Mesendoderm (in vitro differentiated cells): ENCODE measurements at regions not wholly inside any gene's neighbourhood (a gene's known extent, or its start where the extent isn't known, plus 50 kb on each side); places are given as distances from the start of the nearest gene placed in this dataset.

ENCODE experiments used
- DNase-seq: peaks from one replicate; pipeline ENCODE4 v3.0.0; 2013
- H2AK5ac ChIP-seq: 2 replicates; pipeline ENCODE4 v1.6.1; 2013; ENCODE audit warnings: low read length, inconsistent platforms
- H2BK120ac ChIP-seq: 2 replicates; pipeline ENCODE4 v1.6.1; 2013; ENCODE audit warnings: low read depth, mild to moderate bottlenecking, low read length, moderate library complexity, mixed read lengths
- H2BK15ac ChIP-seq: replicated peaks from 2 replicates; pipeline ENCODE4 v1.6.1; 2013; ENCODE audit warnings: low read depth, mild to moderate bottlenecking, moderate library complexity
- H2BK5ac ChIP-seq: 2 replicates; pipeline ENCODE4 v1.6.1; 2013; ENCODE audit warnings: low read length, inconsistent platforms
- H3K18ac ChIP-seq: 2 replicates; pipeline ENCODE4 v1.6.1; 2013; ENCODE audit warnings: mild to moderate bottlenecking, low read length, mixed read lengths
- H3K23ac ChIP-seq: one replicate; pipeline ENCODE4 v1.6.1; 2013; ENCODE audit warnings: low read length
- H3K27ac ChIP-seq: 2 replicates; pipeline ENCODE4 v1.5.1; 2013; ENCODE audit warnings: low read depth, mild to moderate bottlenecking, inconsistent platforms, low read length, moderate library complexity
- H3K27me3 ChIP-seq: 2 replicates; pipeline ENCODE4 v1.6.1; 2013; ENCODE audit warnings: low read length, control low read depth, mild to moderate bottlenecking, inconsistent platforms; ENCODE audit not compliant: insufficient read depth, poor library complexity
- H3K36me3 ChIP-seq: 2 replicates; pipeline ENCODE4 v1.6.1; 2013; ENCODE audit warnings: low read length, inconsistent platforms; ENCODE audit not compliant: control insufficient read depth, insufficient read depth
- H3K4ac ChIP-seq: one replicate; pipeline ENCODE4 v1.6.1; 2013; ENCODE audit warnings: low read depth, mild to moderate bottlenecking, low read length, moderate library complexity
- H3K4me1 ChIP-seq: 2 replicates; pipeline ENCODE4 v1.6.1; 2013; ENCODE audit warnings: low read depth, low read length, inconsistent platforms; ENCODE audit not compliant: control insufficient read depth
- H3K4me2 ChIP-seq: 2 replicates; pipeline ENCODE4 v1.6.1; 2013; ENCODE audit warnings: low read length
- H3K4me3 ChIP-seq: 2 replicates; pipeline ENCODE4 v1.5.1; 2013; ENCODE audit warnings: mild to moderate bottlenecking, low read length
- H3K56ac ChIP-seq: one replicate; pipeline ENCODE4 v1.6.1; 2013; ENCODE audit warnings: low read length
- H3K79me1 ChIP-seq: 2 replicates; pipeline ENCODE4 v1.6.1; 2013; ENCODE audit warnings: low read length, inconsistent platforms
- H3K79me2 ChIP-seq: 2 replicates; pipeline ENCODE4 v1.6.1; 2013; ENCODE audit warnings: mild to moderate bottlenecking, low read length; ENCODE audit not compliant: control insufficient read depth, insufficient read depth
- H3K9ac ChIP-seq: 2 replicates; pipeline ENCODE4 v1.6.1; 2013; ENCODE audit warnings: low read length, inconsistent platforms
- H4K5ac ChIP-seq: one replicate; pipeline ENCODE4 v1.6.1; 2013; ENCODE audit warnings: low read length
- H4K8ac ChIP-seq: one replicate; pipeline ENCODE4 v1.6.1; 2013; ENCODE audit warnings: low read depth, mild to moderate bottlenecking, control low read depth, low read length, moderate library complexity
- WGBS: extraction: QIAGEN DNeasy Blood & Tissue Kit; methylation state at CpG from one replicate; pipeline ENCODE4 v1.1.7; 2013; ENCODE audit warnings: low lambda C conversion rate, missing lambda C conversion rate; ENCODE audit not compliant: insufficient coverage; ENCODE audit errors: extremely low coverage; 5-methylcytosine and 5-hydroxymethylcytosine counted together

GRCh38 chr13:33999811-34000605, 182.1 kb downstream of the RFC3 start:
- WGBS, result no CpG with 5 or more reads among the region's 6 CpGs
- Histone ChIP-seq H3K56ac (no peak overlapping the region), H2BK15ac (no peak overlapping the region), H3K4me3 (no peak overlapping the region), H3K4ac (no peak overlapping the region), H3K23ac (no peak overlapping the region), H3K9ac (no peak overlapping the region), H2AK5ac (no peak overlapping the region), H3K79me1 (no peaks in the 10 kb centered on the region), H3K27me3 (no peaks in the 10 kb centered on the region), H3K18ac (no peak overlapping the region), H4K8ac (no peak overlapping the region), H3K4me2 (no peak overlapping the region), H3K4me1 (no peaks in the 10 kb centered on the region), H2BK120ac (no peak overlapping the region), H2BK5ac (no peak overlapping the region), H4K5ac (no peak overlapping the region), H3K36me3 (no peaks in the 10 kb centered on the region), H3K79me2 (no peaks in the 10 kb centered on the region), H3K27ac (no peak overlapping the region)
- no peak for DNase-seq

DNA sequence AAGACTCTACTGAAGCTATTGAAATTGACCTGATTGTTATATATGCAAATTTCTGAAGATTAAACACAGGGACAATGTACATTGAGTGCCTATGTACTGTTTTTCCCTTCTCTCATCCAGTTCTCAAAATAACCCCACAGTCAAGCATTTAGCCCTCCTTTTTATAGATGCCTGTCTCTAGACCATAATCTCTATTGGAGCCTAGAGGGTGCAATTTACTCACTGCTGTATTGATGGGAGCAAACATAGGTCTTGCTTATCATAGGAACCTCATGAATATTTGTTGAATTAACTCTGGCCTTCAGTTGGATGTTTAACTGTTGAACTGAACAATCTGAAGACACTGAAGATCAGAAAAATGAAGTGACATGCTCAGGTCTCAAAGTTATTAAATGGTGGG, 183.0 kb downstream of the RFC3 start:
- no peak overlapping the region for H3K27ac ChIP-seq
- H3K36me3 ChIP-seq, result no peaks in the 10 kb centered on the region
- no peak overlapping the region for H3K4me2 ChIP-seq
- no peak overlapping the region for H3K56ac ChIP-seq
- no peak overlapping the region for H2AK5ac ChIP-seq
- H2BK120ac ChIP-seq, result no peak overlapping the region
- no peak for DNase-seq
- H3K4me1 ChIP-seq, result no peaks in the 10 kb centered on the region
- no peak overlapping the region for H3K18ac ChIP-seq
- no peak overlapping the region for H3K23ac ChIP-seq
- no peak overlapping the region for H4K8ac ChIP-seq
- no peaks in the 10 kb centered on the region for H3K79me1 ChIP-seq
- H3K4ac ChIP-seq, result no peak overlapping the region
- H2BK15ac ChIP-seq, result no peak overlapping the region
- H3K4me3 ChIP-seq, result no peak overlapping the region
- no peaks in the 10 kb centered on the region for H3K79me2 ChIP-seq
- H2BK5ac ChIP-seq, result no peak overlapping the region
- H4K5ac ChIP-seq, result no peak overlapping the region
- H3K9ac ChIP-seq, result no peak overlapping the region
- no peaks in the 10 kb centered on the region for H3K27me3 ChIP-seq

GRCh38 chr13:34001389-34001788, 183.4 kb downstream of the RFC3 start:
- H3K18ac ChIP-seq, result no peak overlapping the region
- H2AK5ac ChIP-seq, result no peak overlapping the region
- no CpG with 5 or more reads among the region's 4 CpGs for WGBS
- H3K9ac ChIP-seq, result no peak overlapping the region
- DNase-seq, result no peak
- H3K4me1 ChIP-seq, result no peaks in the 10 kb centered on the region
- no peak overlapping the region for H3K4me2 ChIP-seq
- H3K79me1 ChIP-seq, result no peaks in the 10 kb centered on the region
- no peaks in the 10 kb centered on the region for H3K79me2 ChIP-seq
- no peak overlapping the region for H3K27ac ChIP-seq
- no peak overlapping the region for H4K8ac ChIP-seq
- no peaks in the 10 kb centered on the region for H3K27me3 ChIP-seq
- H3K4me3 ChIP-seq, result no peak overlapping the region
- no peak overlapping the region for H3K56ac ChIP-seq
- no peak overlapping the region for H3K23ac ChIP-seq
- H2BK15ac ChIP-seq, result no peak overlapping the region
- H2BK120ac ChIP-seq, result no peak overlapping the region
- no peak overlapping the region for H3K4ac ChIP-seq
- H3K36me3 ChIP-seq, result no peaks in the 10 kb centered on the region
- H2BK5ac ChIP-seq, result no peak overlapping the region
- no peak overlapping the region for H4K5ac ChIP-seq

DNA sequence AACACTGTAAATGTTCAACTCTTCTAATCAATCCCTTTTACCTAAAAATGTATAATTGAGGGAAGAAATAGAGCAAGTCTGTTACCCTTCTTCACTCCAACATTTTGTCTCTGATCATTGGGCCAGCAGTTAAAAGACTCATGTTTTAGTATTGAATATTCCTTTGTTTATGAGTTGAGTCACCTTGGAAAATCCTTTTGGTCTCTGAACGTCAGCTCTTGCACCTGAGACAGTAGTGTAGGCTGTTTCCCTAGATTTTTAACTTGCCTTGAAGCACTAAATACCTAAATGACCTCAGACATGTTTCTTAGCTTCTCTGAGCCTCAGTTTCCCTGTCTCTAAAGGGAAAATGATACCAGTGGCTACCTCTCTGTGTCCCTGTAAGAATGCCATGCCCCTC, 184.2 kb downstream of the RFC3 start:
- DNase-seq, result no peak
- WGBS, result no CpG with 5 or more reads among the region's 1 CpG
- H2BK5ac ChIP-seq, result no peak overlapping the region
- H3K18ac ChIP-seq, result no peak overlapping the region
- no peaks in the 10 kb centered on the region for H3K4me1 ChIP-seq
- no peak overlapping the region for H3K27ac ChIP-seq
- H3K4me3 ChIP-seq, result no peak overlapping the region
- H3K23ac ChIP-seq, result no peak overlapping the region
- H3K4me2 ChIP-seq, result no peak overlapping the region
- H3K56ac ChIP-seq, result no peak overlapping the region
- no peak overlapping the region for H2BK15ac ChIP-seq
- H3K36me3 ChIP-seq, result no peaks in the 10 kb centered on the region
- H4K8ac ChIP-seq, result no peak overlapping the region
- H4K5ac ChIP-seq, result no peak overlapping the region
- H3K79me2 ChIP-seq, result no peaks in the 10 kb centered on the region
- no peak overlapping the region for H2BK120ac ChIP-seq
- no peaks in the 10 kb centered on the region for H3K27me3 ChIP-seq
- H2AK5ac ChIP-seq, result no peak overlapping the region
- H3K9ac ChIP-seq, result no peak overlapping the region
- H3K79me1 ChIP-seq, result no peaks in the 10 kb centered on the region
- no peak overlapping the region for H3K4ac ChIP-seq

DNA sequence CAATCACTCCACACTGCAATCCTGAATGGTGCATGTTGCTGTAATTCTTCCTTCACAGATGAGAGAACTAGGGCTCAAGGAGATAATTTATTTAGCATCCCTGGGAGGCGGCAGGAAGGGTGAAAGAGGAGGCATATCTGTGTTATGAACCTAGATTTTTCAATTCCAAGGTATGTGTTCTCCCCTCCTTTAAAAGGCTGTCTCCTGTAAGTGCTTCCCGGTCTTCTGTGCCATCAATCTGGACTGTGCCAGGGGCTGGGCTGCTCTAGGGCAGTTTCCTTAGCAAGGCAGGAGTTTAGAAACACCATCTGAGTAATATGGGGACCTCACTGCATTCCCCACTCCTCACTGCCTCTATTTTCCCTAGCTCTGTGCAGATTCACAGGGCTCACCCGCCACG, 185.0 kb downstream of the RFC3 start:
- Histone ChIP-seq H4K5ac (no peak overlapping the region), H3K79me2 (no peaks in the 10 kb centered on the region), H3K56ac (no peak overlapping the region), H2BK15ac (no peak overlapping the region), H3K4me2 (no peak overlapping the region), H3K23ac (no peak overlapping the region), H3K4me3 (no peak overlapping the region), H2AK5ac (no peak overlapping the region), H3K79me1 (no peaks in the 10 kb centered on the region), H3K18ac (no peak overlapping the region), H2BK120ac (no peak overlapping the region), H3K36me3 (no peaks in the 10 kb centered on the region), H3K27ac (no peak overlapping the region), H3K4me1 (no peaks in the 10 kb centered on the region), H3K4ac (no peak overlapping the region), H2BK5ac (no peak overlapping the region), H3K9ac (no peak overlapping the region), H3K27me3 (no peaks in the 10 kb centered on the region), H4K8ac (no peak overlapping the region)
- DNase-seq, result no peak
- no CpG with 5 or more reads among the region's 4 CpGs for WGBS

GRCh38 chr13:34003656-34004055, 185.7 kb downstream of the RFC3 start:
- H4K5ac ChIP-seq, result no peak overlapping the region
- H2BK120ac ChIP-seq, result no peak overlapping the region
- no peak for DNase-seq
- no peak overlapping the region for H3K56ac ChIP-seq
- no peaks in the 10 kb centered on the region for H3K4me1 ChIP-seq
- H3K4me3 ChIP-seq, result no peak overlapping the region
- no peaks in the 10 kb centered on the region for H3K36me3 ChIP-seq
- H2BK5ac ChIP-seq, result no peak overlapping the region
- H3K9ac ChIP-seq, result no peak overlapping the region
- H3K23ac ChIP-seq, result no peak overlapping the region
- H2BK15ac ChIP-seq, result no peak overlapping the region
- H3K27me3 ChIP-seq, result no peaks in the 10 kb centered on the region
- no peak overlapping the region for H3K18ac ChIP-seq
- no peaks in the 10 kb centered on the region for H3K79me1 ChIP-seq
- H2AK5ac ChIP-seq, result no peak overlapping the region
- H3K27ac ChIP-seq, result no peak overlapping the region
- no CpG with 5 or more reads among the region's 4 CpGs for WGBS
- H4K8ac ChIP-seq, result no peak overlapping the region
- no peak overlapping the region for H3K4ac ChIP-seq
- H3K4me2 ChIP-seq, result no peak overlapping the region
- no peaks in the 10 kb centered on the region for H3K79me2 ChIP-seq
